Sigmoid colon (tissue), 6 donors: ENCODE measurements at regions not wholly inside any gene's neighbourhood (a gene's known extent, or its start where the extent isn't known, plus 50 kb on each side); places are given as distances from the start of the nearest gene placed in this dataset.

ENCODE experiments used
- DNase-seq: peaks from one replicate; pipeline ENCODE4 v3.0.0-alpha.2; 2019
- H3K27ac ChIP-seq, 4 donors: fragments of 200-600 bp; sonication (generic); one replicate each; pipeline ENCODE4 v1.5.1; 2016 to 2019; ENCODE audit warnings: mild to moderate bottlenecking in 1 of 4
- H3K27me3 ChIP-seq, 3 donors: fragments of 200-600 bp; sonication (generic); one replicate each; pipeline ENCODE4 v1.5.1; 2019; ENCODE audit warnings: mild to moderate bottlenecking in 1 of 3
- H3K36me3 ChIP-seq, 4 donors: fragments of 200-600 bp; sonication (generic); one replicate each; pipeline ENCODE4 v1.5.1; 2016 to 2019
- H3K4me1 ChIP-seq, 4 donors: fragments of 200-600 bp; sonication (generic); one replicate each; pipeline ENCODE4 v1.5.1; 2017 to 2019
- H3K4me3 ChIP-seq, 4 donors: fragments of 200-600 bp; sonication (generic); one replicate each; pipeline ENCODE4 v1.5.1; 2017 to 2019; ENCODE audit warnings: mild to moderate bottlenecking in 2 of 4, moderate library complexity in 1 of 4
- H3K9me3 ChIP-seq, 4 donors: fragments of 200-600 bp in 3 of 4; sonication (generic) in 3 of 4; one replicate each; pipeline versions ENCODE4 v1.5.1 to v1.6.1; 2013 to 2019
- EP300 ChIP-seq, 4 donors: sonication (generic); formaldehyde crosslinking; IDR thresholded peaks; one replicate each; pipeline ENCODE4 v1.6.1; 2017; ENCODE audit warnings: antibody characterized with exemption in 4 of 4
- POLR2A ChIP-seq, 2 donors: fragments of 450-650 bp; IDR thresholded peaks; one replicate each; pipeline ENCODE4 v1.6.1; 2016; ENCODE audit warnings: antibody characterized with exemption in 2 of 2, mild to moderate bottlenecking in 2 of 2, moderate library complexity in 2 of 2
- POLR2AphosphoS5 ChIP-seq, 4 donors: sonication (generic); formaldehyde crosslinking; IDR thresholded peaks; one replicate each; pipeline ENCODE4 v1.6.1; 2017; ENCODE audit warnings: antibody characterized with exemption in 4 of 4
- WGBS, 2 donors: extraction: QIAGEN DNeasy Blood & Tissue Kit; methylation state at CpG; one replicate each; pipeline ENCODE4 v1.1.7; 2013; 5-methylcytosine and 5-hydroxymethylcytosine counted together
- intact Hi-C: fragments of 100-400 bp; cut with DNase I; formaldehyde crosslinking; loops from one replicate; pipeline ENCODE4 v1.15.1; 2023
- TF ChIP-seq, protein P1 (sequence below), 4 experiments: fragments of 450-650 bp in 3 of 4; fragments of 200-600 bp in 1 of 4; IDR thresholded peaks; one replicate each; pipeline ENCODE4 v1.5.1; 2016 to 2019; ENCODE audit warnings: antibody characterized with exemption in 4 of 4, mild to moderate bottlenecking in 3 of 4, moderate library complexity in 2 of 4
- donor health status: healthy with polysubstance abuse.
- donor health status: healthy.

DNA sequence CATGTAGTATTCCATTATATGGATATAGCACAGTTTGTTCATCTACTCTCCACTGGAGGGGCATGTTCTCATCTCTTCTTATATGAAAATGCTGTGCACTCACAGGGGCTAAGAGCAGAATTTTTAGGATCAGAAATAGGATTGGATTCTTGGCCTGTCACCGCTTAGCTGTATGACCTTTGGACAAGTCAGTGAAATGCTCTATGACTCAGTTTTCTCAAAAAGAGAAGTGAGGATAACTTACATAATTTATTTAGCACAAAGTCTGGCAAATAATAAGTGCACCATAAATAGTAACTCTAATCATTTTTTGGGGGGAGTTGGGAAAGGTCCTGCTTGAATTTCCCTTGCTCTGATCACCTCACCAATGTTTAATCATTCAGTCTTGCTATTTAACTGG, 103.7 kb upstream of the LRIG1 start:
- H3K9me3 ChIP-seq: no peaks in the 10 kb centered on the region
- intact Hi-C loops: no loop called here
- no peak overlapping the region for H3K4me3 ChIP-seq
- WGBS, 2 donors: 46 to 72% methylated on average over 1 of the region's 1 CpG
- TF ChIP-seq, protein P1, sequence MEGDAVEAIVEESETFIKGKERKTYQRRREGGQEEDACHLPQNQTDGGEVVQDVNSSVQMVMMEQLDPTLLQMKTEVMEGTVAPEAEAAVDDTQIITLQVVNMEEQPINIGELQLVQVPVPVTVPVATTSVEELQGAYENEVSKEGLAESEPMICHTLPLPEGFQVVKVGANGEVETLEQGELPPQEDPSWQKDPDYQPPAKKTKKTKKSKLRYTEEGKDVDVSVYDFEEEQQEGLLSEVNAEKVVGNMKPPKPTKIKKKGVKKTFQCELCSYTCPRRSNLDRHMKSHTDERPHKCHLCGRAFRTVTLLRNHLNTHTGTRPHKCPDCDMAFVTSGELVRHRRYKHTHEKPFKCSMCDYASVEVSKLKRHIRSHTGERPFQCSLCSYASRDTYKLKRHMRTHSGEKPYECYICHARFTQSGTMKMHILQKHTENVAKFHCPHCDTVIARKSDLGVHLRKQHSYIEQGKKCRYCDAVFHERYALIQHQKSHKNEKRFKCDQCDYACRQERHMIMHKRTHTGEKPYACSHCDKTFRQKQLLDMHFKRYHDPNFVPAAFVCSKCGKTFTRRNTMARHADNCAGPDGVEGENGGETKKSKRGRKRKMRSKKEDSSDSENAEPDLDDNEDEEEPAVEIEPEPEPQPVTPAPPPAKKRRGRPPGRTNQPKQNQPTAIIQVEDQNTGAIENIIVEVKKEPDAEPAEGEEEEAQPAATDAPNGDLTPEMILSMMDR (IDR thresholded peaks at IDR 0.05): no peak
- TF ChIP-seq POLR2AphosphoS5 (IDR thresholded peaks at IDR 0.05) (no peak), POLR2A (IDR thresholded peaks at IDR 0.05) (no peak)
- peaks cover 0 to 8% (median under 1%) of the 10 kb centered on the region in 4 donors for H3K4me1 ChIP-seq
- DNase-seq: no peak
- no peaks in the 10 kb centered on the region for H3K36me3 ChIP-seq
- H3K27me3 ChIP-seq: no peaks in the 10 kb centered on the region
- H3K27ac ChIP-seq: no peak overlapping the region

DNA sequence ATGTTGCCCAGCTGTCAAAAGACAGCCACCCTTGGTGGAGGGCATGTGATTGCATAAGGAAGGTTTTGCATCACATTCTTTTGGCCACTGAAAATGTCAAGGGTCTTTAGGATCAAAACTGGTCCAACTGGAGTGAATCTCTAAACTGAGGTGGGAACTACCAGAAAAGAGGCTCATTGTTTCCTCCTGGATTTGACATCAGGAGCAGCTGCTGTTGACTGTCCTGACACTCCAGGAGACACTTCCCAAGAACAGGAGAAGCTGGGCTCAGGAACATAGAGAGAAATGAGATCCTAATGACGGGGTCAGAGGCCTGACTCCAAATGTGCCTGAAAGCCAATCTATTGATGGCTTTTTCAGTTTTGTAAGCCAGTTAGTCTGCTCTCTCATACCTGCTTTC, 105.3 kb upstream of the LRIG1 start:
- H3K4me3 ChIP-seq: no peak overlapping the region
- H3K4me1 ChIP-seq: peaks cover 0 to 12% (median 7%) of the 10 kb centered on the region in 4 donors
- DNase-seq: no peak
- no peaks in the 10 kb centered on the region for H3K9me3 ChIP-seq
- no peaks in the 10 kb centered on the region for H3K36me3 ChIP-seq
- no peak overlapping the region for H3K27ac ChIP-seq
- TF ChIP-seq POLR2A (IDR thresholded peaks at IDR 0.05): no peak
- intact Hi-C loops: no loop called here
- no peaks in the 10 kb centered on the region for H3K27me3 ChIP-seq
- 95 to 99% methylated on average over 1 of the region's 1 CpG for WGBS, 2 donors

DNA sequence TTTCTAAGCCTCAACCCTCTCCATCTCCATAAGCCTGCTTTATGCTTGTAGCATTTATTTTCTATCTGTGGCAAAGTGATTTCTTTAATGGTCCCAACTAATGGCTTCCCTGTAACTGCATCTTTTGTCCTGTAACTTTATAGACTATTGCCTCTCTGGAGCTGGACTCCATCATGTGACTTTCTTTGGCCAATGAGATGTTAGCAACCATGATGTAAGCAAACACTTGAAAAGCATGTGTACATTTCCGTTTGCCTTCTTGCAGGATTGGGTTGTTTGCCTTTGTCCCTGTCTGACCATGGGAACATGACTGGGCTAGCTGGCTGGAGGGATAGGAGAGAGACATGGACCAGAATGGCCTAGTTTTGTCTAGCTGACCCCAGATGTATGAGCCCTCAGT, 106.0 kb upstream of the LRIG1 start:
- intact Hi-C loops: no loop called here
- H3K27ac ChIP-seq: no peak overlapping the region
- 60 to 85% methylated on average over 1 of the region's 1 CpG for WGBS, 2 donors
- DNase-seq: no peak
- TF ChIP-seq EP300 (IDR thresholded peaks at IDR 0.05): no peak
- TF ChIP-seq, protein P1 (IDR thresholded peaks at IDR 0.05): no peak
- no peak for TF ChIP-seq POLR2A (IDR thresholded peaks at IDR 0.05)
- TF ChIP-seq POLR2AphosphoS5 (IDR thresholded peaks at IDR 0.05): no peak
- H3K4me3 ChIP-seq: no peak overlapping the region
- H3K36me3 ChIP-seq: no peaks in the 10 kb centered on the region
- H3K9me3 ChIP-seq: no peaks in the 10 kb centered on the region
- H3K27me3 ChIP-seq: no peaks in the 10 kb centered on the region
- peaks cover 0 to 12% (median 7%) of the 10 kb centered on the region in 4 donors for H3K4me1 ChIP-seq

DNA sequence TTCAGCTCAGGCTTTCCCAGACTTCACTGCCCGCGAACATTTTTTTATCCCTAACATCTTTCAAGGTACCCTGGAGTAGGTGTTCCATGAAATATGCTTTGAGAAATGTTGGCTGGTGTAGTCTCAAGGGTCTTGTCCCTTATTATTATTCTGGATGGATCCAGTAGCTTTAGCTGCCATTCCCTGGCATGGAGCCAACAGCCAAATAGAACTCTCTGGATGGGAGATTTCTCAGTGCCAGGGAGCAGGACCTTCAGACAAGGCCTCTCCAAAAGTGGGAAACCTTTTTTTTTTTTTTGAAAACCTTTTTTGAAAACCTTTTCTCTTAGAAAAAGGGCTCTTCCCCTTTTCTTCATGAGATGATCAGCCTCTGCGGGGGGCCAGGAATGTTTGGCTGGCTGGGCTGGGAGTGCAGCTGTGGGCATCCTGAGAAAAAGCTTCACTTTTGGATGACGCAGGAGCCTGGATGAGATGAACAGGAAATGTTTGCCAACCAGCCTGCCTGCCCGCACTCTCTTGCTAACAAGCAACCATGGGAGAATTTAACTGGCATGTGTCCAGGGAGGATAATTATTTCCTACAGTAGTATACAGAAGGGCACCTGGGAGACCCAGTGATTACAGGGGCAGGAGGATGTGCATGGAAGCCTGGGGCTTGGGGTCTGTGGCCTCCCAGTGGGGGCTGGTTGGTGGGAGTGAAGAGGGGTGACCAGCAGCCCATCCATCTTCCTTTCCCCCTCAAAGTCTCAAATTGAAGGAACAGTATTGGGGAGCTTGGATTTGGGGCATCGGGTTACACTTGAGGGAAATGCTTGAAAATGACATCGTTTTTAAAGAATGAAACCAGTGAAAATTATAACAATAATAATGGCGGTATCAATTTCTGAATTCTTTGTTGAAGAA, 109.1 kb upstream of the LRIG1 start:
- Histone ChIP-seq H3K36me3 (no peaks in the 10 kb centered on the region), H3K4me1 (peaks cover 0 to 10% (median 6%) of the 10 kb centered on the region in 4 donors), H3K27ac (no peak overlapping the region), H3K4me3 (no peak overlapping the region), H3K27me3 (no peaks in the 10 kb centered on the region), H3K9me3 (no peaks in the 10 kb centered on the region)
- WGBS, 2 donors: 64 to 81% methylated on average over 8 of the region's 8 CpGs
- TF ChIP-seq POLR2A (IDR thresholded peaks at IDR 0.05): no peak
- TF ChIP-seq EP300 (IDR thresholded peaks at IDR 0.05): no peak
- no peak for TF ChIP-seq POLR2AphosphoS5 (IDR thresholded peaks at IDR 0.05)
- TF ChIP-seq, protein P1 (IDR thresholded peaks at IDR 0.05): no peak
- DNase-seq: no peak
- intact Hi-C loops: loop anchor here (10.0 kb wide), 1 partner anchor 195 kb away; no protein-coding TSS in a partner anchor

DNA sequence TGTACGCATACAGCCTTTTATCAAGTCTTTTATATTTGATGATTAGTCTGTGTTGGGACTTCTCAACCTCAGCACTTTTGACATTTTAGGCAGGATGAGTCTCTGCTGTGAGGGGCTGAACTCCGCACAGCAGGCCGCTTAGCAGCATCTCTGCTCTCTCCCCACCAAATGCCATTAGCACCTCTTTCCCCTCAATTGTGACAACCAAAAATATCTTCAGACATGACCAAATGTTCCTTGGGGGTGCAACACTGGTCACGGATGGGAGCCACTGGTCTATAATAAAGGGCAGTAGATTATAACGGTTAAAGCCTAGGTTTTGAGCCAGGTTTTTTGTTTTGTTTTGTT, 109.7 kb upstream of the LRIG1 start:
- TF ChIP-seq POLR2AphosphoS5 (IDR thresholded peaks at IDR 0.05) (no peak), EP300 (IDR thresholded peaks at IDR 0.05) (no peak), POLR2A (IDR thresholded peaks at IDR 0.05) (no peak)
- TF ChIP-seq, protein P1 (IDR thresholded peaks at IDR 0.05): no peak
- Histone ChIP-seq H3K4me1 (peaks cover 0 to 16% (median 9%) of the 10 kb centered on the region in 4 donors), H3K36me3 (no peaks in the 10 kb centered on the region), H3K4me3 (no peak overlapping the region), H3K27me3 (no peaks in the 10 kb centered on the region), H3K27ac (no peak overlapping the region), H3K9me3 (no peaks in the 10 kb centered on the region)
- WGBS, 2 donors: 95 to 96% methylated on average over 5 of the region's 5 CpGs
- intact Hi-C loops: loop anchor here (10.0 kb wide), 1 partner anchor 196 kb away; no protein-coding TSS in a partner anchor
- no peak for DNase-seq
